Prostate gland (tissue), 2 donors: ENCODE measurements at regions not wholly inside any gene's neighbourhood (a gene's known extent, or its start where the extent isn't known, plus 50 kb on each side); places are given as distances from the start of the nearest gene placed in this dataset.

Experiments
- CTCF ChIP-seq, 4 experiments: fragments of 200-600 bp in 2 of 4; fragments of 450-650 bp in 2 of 4; sonication (generic) in 2 of 4; IDR thresholded peaks; 1 replicate in 3 of 4; 2 replicates in 1 of 4; pipeline ENCODE4 v1.5.1; 2016 to 2019; ENCODE audit warnings: antibody characterized with exemption in 4 of 4, mild to moderate bottlenecking in 2 of 4, moderate library complexity in 2 of 4
- POLR2A ChIP-seq: fragments of 450-650 bp; IDR thresholded peaks from one replicate; pipeline ENCODE4 v1.6.1; 2016; ENCODE audit warnings: antibody characterized with exemption, mild to moderate bottlenecking

GRCh38 chr7:82676777-82677463, 233.3 kb upstream of the CACNA2D1 start:
- TF ChIP-seq POLR2A (no peak), CTCF (IDR thresholded peaks at IDR 0.05) (no peak)
